Thyroid gland (tissue), 4 donors: ENCODE measurements at regions not wholly inside any gene's neighbourhood (a gene's known extent, or its start where the extent isn't known, plus 50 kb on each side); places are given as distances from the start of the nearest gene placed in this dataset.

Experiments used
- POLR2A ChIP-seq, 2 donors: fragments of 450-650 bp; IDR thresholded peaks; one replicate each; pipeline ENCODE4 v1.6.1; 2017; ENCODE audit warnings: antibody characterized with exemption in 2 of 2, mild to moderate bottlenecking in 2 of 2, moderate library complexity in 1 of 2
- TF ChIP-seq, protein P1 (sequence below), 6 experiments: fragments of 200-600 bp in 3 of 6; fragments of 450-650 bp in 3 of 6; sonication (generic) in 3 of 6; IDR thresholded peaks; one replicate each; pipeline ENCODE4 v1.5.1; 2016 to 2019; ENCODE audit warnings: antibody characterized with exemption in 6 of 6, mild to moderate bottlenecking in 2 of 6, inconsistent platforms in 1 of 6, moderate library complexity in 1 of 6

DNA sequence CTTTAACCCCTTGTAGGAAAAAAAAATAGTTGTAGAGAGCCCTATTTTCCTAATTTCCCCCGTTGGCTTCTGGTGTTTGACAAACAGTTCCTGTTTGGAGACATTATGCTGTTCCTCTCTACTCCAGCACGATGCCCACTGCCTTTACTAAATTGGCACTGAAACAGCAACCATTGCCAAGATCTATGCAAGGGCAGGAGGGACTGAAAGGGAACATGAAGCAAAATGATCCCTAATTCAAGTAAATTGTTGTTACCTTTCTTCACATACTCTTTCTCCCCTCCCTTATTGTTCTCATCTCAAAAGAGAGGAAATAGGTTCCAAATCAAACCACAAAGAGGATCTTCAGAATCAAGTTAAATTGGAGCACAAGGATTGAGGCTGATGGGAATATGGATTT, 764.1 kb upstream of the MMS22L start:
- TF ChIP-seq, protein P1, sequence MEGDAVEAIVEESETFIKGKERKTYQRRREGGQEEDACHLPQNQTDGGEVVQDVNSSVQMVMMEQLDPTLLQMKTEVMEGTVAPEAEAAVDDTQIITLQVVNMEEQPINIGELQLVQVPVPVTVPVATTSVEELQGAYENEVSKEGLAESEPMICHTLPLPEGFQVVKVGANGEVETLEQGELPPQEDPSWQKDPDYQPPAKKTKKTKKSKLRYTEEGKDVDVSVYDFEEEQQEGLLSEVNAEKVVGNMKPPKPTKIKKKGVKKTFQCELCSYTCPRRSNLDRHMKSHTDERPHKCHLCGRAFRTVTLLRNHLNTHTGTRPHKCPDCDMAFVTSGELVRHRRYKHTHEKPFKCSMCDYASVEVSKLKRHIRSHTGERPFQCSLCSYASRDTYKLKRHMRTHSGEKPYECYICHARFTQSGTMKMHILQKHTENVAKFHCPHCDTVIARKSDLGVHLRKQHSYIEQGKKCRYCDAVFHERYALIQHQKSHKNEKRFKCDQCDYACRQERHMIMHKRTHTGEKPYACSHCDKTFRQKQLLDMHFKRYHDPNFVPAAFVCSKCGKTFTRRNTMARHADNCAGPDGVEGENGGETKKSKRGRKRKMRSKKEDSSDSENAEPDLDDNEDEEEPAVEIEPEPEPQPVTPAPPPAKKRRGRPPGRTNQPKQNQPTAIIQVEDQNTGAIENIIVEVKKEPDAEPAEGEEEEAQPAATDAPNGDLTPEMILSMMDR (IDR thresholded peaks at IDR 0.05) = no peak
- no peak for TF ChIP-seq POLR2A (IDR thresholded peaks at IDR 0.05)
